A549 (cell line): ENCODE measurements at regions not wholly inside any gene's neighbourhood (a gene's known extent, or its start where the extent isn't known, plus 50 kb on each side); places are given as distances from the start of the nearest gene placed in this dataset.

Experiments used
- ATAC-seq, 2 experiments: fragments of 200-7000 bp in 1 of 2; fragments of >200 bp in 1 of 2; cut with Nextera tagmentation in 1 of 2; cut with Tn5 transposase in 1 of 2; 3 replicates each; pipeline versions ENCODE4 v1.8.0 to v1.9.1; 2018 to 2020; ENCODE audit warnings: mild to moderate bottlenecking in 1 of 2, moderate library complexity in 1 of 2
- CTCF ChIA-PET: fragments of 300-600 bp; sonication (Branson Sonifier 250); formaldehyde crosslinking; extraction: SDS; loops from one replicate; lab custom pipeline; 2021; ENCODE audit warnings: antibody characterized with exemption, inconsistent platforms; lab: Yijun Ruan, JAX
- POLR2A ChIA-PET: fragments of 350-600 bp; formaldehyde crosslinking; extraction: SDS; loops from one replicate; lab custom pipeline; 2021; ENCODE audit warnings: antibody characterized with exemption, inconsistent platforms; lab: Yijun Ruan, JAX
- DNase-seq, 2 experiments: peaks; one replicate each; pipeline versions ENCODE4 v3.0.0 to v3.0.0-alpha.2; 2011 to 2016; ENCODE audit warnings: low read depth in 1 of 2, low spot score in 1 of 2
- FAIRE-seq: peaks from 2 replicates; lab custom pipeline; 2011; peaks lifted over from hg19 to GRCh38; lab: Jason Lieb, UNC
- H3K27ac ChIP-seq, 2 experiments: fragments of >200 bp; sonication (Bioruptor Twin); formaldehyde crosslinking; 3 replicates each; pipeline ENCODE4 v1.5.1; 2016 to 2017
- H3K4me1 ChIP-seq: fragments of >200 bp; sonication (Bioruptor Twin); formaldehyde crosslinking; 3 replicates; pipeline ENCODE4 v1.6.1; 2016
- H3K4me2 ChIP-seq: fragments of >200 bp; sonication (Bioruptor Twin); formaldehyde crosslinking; 3 replicates; pipeline ENCODE4 v1.6.1; 2016
- H3K4me3 ChIP-seq: fragments of >200 bp; sonication (Bioruptor Twin); formaldehyde crosslinking; 3 replicates; pipeline ENCODE4 v1.5.1; 2016
- H3K9me3 ChIP-seq: fragments of >200 bp; sonication (Bioruptor Twin); formaldehyde crosslinking; 3 replicates; pipeline ENCODE4 v1.6.1; 2016
- BCL3 ChIP-seq: fragments of >200 bp; sonication (Bioruptor Twin); formaldehyde crosslinking; IDR thresholded peaks from 3 replicates; pipeline ENCODE4 v1.6.1; 2016
- BHLHE40 ChIP-seq: IDR thresholded peaks from 2 replicates; pipeline ENCODE4 v1.6.1; 2012; ENCODE audit warnings: low read depth, low read length, inconsistent platforms
- CHD2 ChIP-seq: fragments of 150-350 bp; IDR thresholded peaks from 2 replicates; pipeline ENCODE4 v1.6.1; 2014; ENCODE audit warnings: low read length; ENCODE audit not compliant: partially characterized antibody
- CHD4 ChIP-seq: fragments of 200-600 bp; sonication (generic); IDR thresholded peaks from 2 replicates; pipeline ENCODE4 v1.6.1; 2016; ENCODE audit warnings: antibody characterized with exemption, mild to moderate bottlenecking, borderline replicate concordance
- EHMT2 ChIP-seq: fragments of 200-600 bp; sonication (generic); IDR thresholded peaks from 2 replicates; pipeline ENCODE4 v1.6.1; 2016; ENCODE audit warnings: antibody characterized with exemption, low read depth, mild to moderate bottlenecking, moderate library complexity
- ESRRA ChIP-seq: fragments of 150-350 bp; IDR thresholded peaks from 2 replicates; pipeline ENCODE4 v1.6.1; 2014; ENCODE audit warnings: mild to moderate bottlenecking, low read length, borderline replicate concordance
- FOSB ChIP-seq: fragments of 250-450 bp; sonication (Bioruptor Pico); IDR thresholded peaks from 2 replicates; pipeline ENCODE4 v1.5.0; 2020; ENCODE audit warnings: mild to moderate bottlenecking, moderate library complexity
- FOSL2 ChIP-seq, 2 experiments: fragments of 450-650 bp in 1 of 2; fragments of >200 bp in 1 of 2; sonication (Bioruptor Twin) in 1 of 2; formaldehyde crosslinking; IDR thresholded peaks; 2 replicates each; pipeline versions ENCODE4 v1.5.0 to v1.6.1; 2016 to 2020; ENCODE audit warnings: mild to moderate bottlenecking in 1 of 2, moderate library complexity in 1 of 2
- FOXS1 ChIP-seq: fragments of 250-450 bp; sonication (Bioruptor Pico); IDR thresholded peaks from 2 replicates; pipeline ENCODE4 v1.5.0; 2020; ENCODE audit warnings: mild to moderate bottlenecking, moderate library complexity
- HDAC2 ChIP-seq: fragments of 200-600 bp; sonication (generic); IDR thresholded peaks from 2 replicates; pipeline ENCODE4 v1.6.1; 2016
- HES2 ChIP-seq: fragments of >200 bp; sonication (Bioruptor Twin); formaldehyde crosslinking; IDR thresholded peaks from 2 replicates; pipeline ENCODE4 v1.6.1; 2016
- HEYL ChIP-seq: fragments of 250-450 bp; sonication (Bioruptor Pico); IDR thresholded peaks from 2 replicates; pipeline ENCODE4 v1.8.0; 2021; ENCODE audit warnings: mild to moderate bottlenecking, moderate library complexity
- HOXB5 ChIP-seq: fragments of 250-450 bp; sonication (Bioruptor Pico); IDR thresholded peaks from 2 replicates; pipeline ENCODE4 v1.5.0; 2020; ENCODE audit warnings: mild to moderate bottlenecking, moderate library complexity
- JUN ChIP-seq, 2 experiments: fragments of >200 bp; sonication (Bioruptor Twin); formaldehyde crosslinking; IDR thresholded peaks; 2 replicates in 1 of 2; 3 replicates in 1 of 2; pipeline ENCODE4 v1.6.1; 2016 to 2017
- JUNB ChIP-seq: fragments of >200 bp; sonication (Bioruptor Twin); formaldehyde crosslinking; IDR thresholded peaks from 2 replicates; pipeline ENCODE4 v1.6.1; 2016
- KDM1A ChIP-seq: fragments of 200-600 bp; sonication (generic); IDR thresholded peaks from 2 replicates; pipeline ENCODE4 v1.6.1; 2016; ENCODE audit warnings: low read depth, mild to moderate bottlenecking
- KDM5A ChIP-seq: fragments of 200-600 bp; sonication (generic); IDR thresholded peaks from 2 replicates; pipeline ENCODE4 v1.6.1; 2016; ENCODE audit warnings: antibody characterized with exemption, mild to moderate bottlenecking
- PHF8 ChIP-seq: fragments of 200-600 bp; sonication (generic); IDR thresholded peaks from 2 replicates; pipeline ENCODE4 v1.6.1; 2016; ENCODE audit warnings: low read depth, mild to moderate bottlenecking, antibody characterized with exemption, moderate library complexity, borderline replicate concordance
- POLR2A ChIP-seq: IDR thresholded peaks from 2 replicates; pipeline ENCODE4 v1.6.1; 2012; ENCODE audit warnings: mild to moderate bottlenecking, low read length
- REST ChIP-seq: fragments of 200-600 bp; sonication (generic); IDR thresholded peaks from 2 replicates; pipeline ENCODE4 v1.6.1; 2016; ENCODE audit warnings: antibody characterized with exemption, mild to moderate bottlenecking, moderate library complexity
- SREBF2 ChIP-seq: fragments of 450-650 bp; IDR thresholded peaks from 2 replicates; pipeline ENCODE4 v1.6.1; 2014; ENCODE audit warnings: mild to moderate bottlenecking, moderate library complexity
- ZFP36 ChIP-seq: fragments of 450-650 bp; IDR thresholded peaks from 2 replicates; pipeline ENCODE4 v1.6.1; 2014; ENCODE audit warnings: borderline replicate concordance; ENCODE audit not compliant: partially characterized antibody
- ZNF302 ChIP-seq: fragments of 250-450 bp; sonication (Bioruptor Pico); IDR thresholded peaks from 2 replicates; pipeline ENCODE4 v1.9.0; 2021; ENCODE audit warnings: inconsistent platforms, mild to moderate bottlenecking, moderate library complexity
- ZSCAN20 ChIP-seq: fragments of 250-450 bp; sonication (Bioruptor Pico); IDR thresholded peaks from 2 replicates; pipeline ENCODE4 v1.8.0; 2022; ENCODE audit warnings: mild to moderate bottlenecking, moderate library complexity
- WGBS: methylation state at CpG from one replicate; pipeline ENCODE4 v1.1.6; 2017; ENCODE audit errors: missing lambda C conversion rate; 5-methylcytosine and 5-hydroxymethylcytosine counted together

- ATAC-seq = no peak
- DNase-seq = no peak
- Histone ChIP-seq H3K9me3 (peaks cover 1% of the 10 kb centered on the region; the same call in 2 of the 3 replicates), H3K4me1 (peaks cover 6% of the 10 kb centered on the region; the same call in 2 of the 3 replicates), H3K27ac (no peak overlapping the region)
- 7% methylated on average over 2 of the region's 2 CpGs for WGBS
- CTCF ChIA-PET = no interaction called here
- POLR2A ChIA-PET = no interaction called here
- TF ChIP-seq HOXB5 (CRISPR knock-in tag) (no peak), EHMT2 (no peak), SREBF2 (no peak), CHD2 (no peak), CHD4 (no peak), JUNB (no peak), BCL3 (no peak), ZNF302 (CRISPR knock-in tag) (no peak), KDM5A (no peak), KDM1A (no peak), ESRRA (no peak), PHF8 (no peak), POLR2A (no peak)
- TF ChIP-seq, all 56 proteins: peak for 0
- no peak for FAIRE-seq
- Histone ChIP-seq H3K4me3 (no peak overlapping the region), H3K4me2 (no peak overlapping the region)
Measured at GRCh38 chr3:118001380-118001779, 1033.3 kb downstream of the IGSF11 start.

- TF ChIP-seq ZFP36 (no peak), FOXS1 (CRISPR knock-in tag) (no peak), ESRRA (no peak), JUNB (no peak)
- 1% methylated on average over 3 of the region's 3 CpGs for WGBS
- Histone ChIP-seq H3K9me3 (no peaks in the 10 kb centered on the region; the same call in 2 of the 3 replicates), H3K4me2 (no peak overlapping the region), H3K27ac (no peak overlapping the region), H3K4me3 (no peak overlapping the region), H3K4me1 (no peaks in the 10 kb centered on the region)
- POLR2A ChIA-PET = no interaction called here
- no peak for ATAC-seq
- no peak for FAIRE-seq
- no peak for DNase-seq
- CTCF ChIA-PET = interaction anchor here (2.2 kb wide), 1 partner anchor 14 kb away, joined by 10 read pairs; no protein-coding TSS in a partner anchor
Measured at GRCh38 chr3:118011910-118012309, 1022.7 kb downstream of the IGSF11 start.

GRCh38 chr3:118029049-118029448 lies 1005.6 kb downstream of the IGSF11 start:
- ChIA-PET CTCF (no interaction called here), POLR2A (no interaction called here)
- Histone ChIP-seq H3K9me3 (peaks cover 3% of the 10 kb centered on the region; the same call in 1 of the 3 replicates), H3K4me2 (no peak overlapping the region), H3K4me1 (no peaks in the 10 kb centered on the region), H3K27ac (no peak overlapping the region), H3K4me3 (no peak overlapping the region)
- FAIRE-seq (no peak), ATAC-seq (no peak), DNase-seq (no peak)
- 5% methylated on average over 2 of the region's 2 CpGs for WGBS
- TF ChIP-seq ZSCAN20 = no peak

- H3K9me3 ChIP-seq = no peaks in the 10 kb centered on the region; the same call in 2 of the 3 replicates
- DNase-seq (no peak), ATAC-seq (no peak), FAIRE-seq (no peak)
- 0% methylated on average over 1 of the region's 1 CpG for WGBS
- ChIA-PET CTCF (interaction anchor here (0.7 kb wide), 1 partner anchor 39 kb away, joined by 3 read pairs; no protein-coding TSS in a partner anchor), POLR2A (no interaction called here)
- no peak overlapping the region for H3K27ac ChIP-seq
- H3K4me3 ChIP-seq = no peak overlapping the region
- TF ChIP-seq FOXS1 (CRISPR knock-in tag) = no peak
- no peak for TF ChIP-seq JUN (IDR thresholded peaks at IDR 0.05)
- no peak for TF ChIP-seq HEYL (CRISPR knock-in tag)
- TF ChIP-seq BHLHE40 = no peak
- no peak for TF ChIP-seq HES2
- TF ChIP-seq HDAC2 = no peak
- TF ChIP-seq FOSB (CRISPR knock-in tag) = no peak
- no peak for TF ChIP-seq FOSL2 (IDR thresholded peaks at IDR 0.05)
- TF ChIP-seq FOSL2 (CRISPR knock-in tag; IDR thresholded peaks at IDR 0.05) = no peak
- TF ChIP-seq ZFP36 = no peak
- TF ChIP-seq REST = no peak
- no peaks in the 10 kb centered on the region for H3K4me1 ChIP-seq
- no peak overlapping the region for H3K4me2 ChIP-seq
Measured at GRCh38 chr3:118036215-118036614, 998.4 kb downstream of the IGSF11 start.
